ENCODE measurements at regions not wholly inside any gene's neighbourhood (a gene's known extent, or its start where the extent isn't known, plus 50 kb on each side); places are given as distances from the start of the nearest gene placed in this dataset.

- in situ Hi-C loops (cut with MboI; ENCODE audit: low sequenced_read_pairs in 4 of 4) (no loop called here), intact Hi-C loops (cut with DNase I; ENCODE audit: low total_unique reads) (no loop called here)
- ATAC-seq (no peak), DNase-seq (no peak)
- no peak for TF ChIP-seq POLR2A (IDR thresholded peaks at IDR 0.05)
- TF ChIP-seq CTCF (IDR thresholded peaks at IDR 0.05 in 4 of 5, conservative IDR thresholded peaks at IDR 0.05 in 1 of 5): no peak
- no peaks in the 10 kb centered on the region for H3K9me3 ChIP-seq
- H3K4me3 ChIP-seq: no peak overlapping the region
- H3K27ac ChIP-seq: no peak overlapping the region
- H3K36me3 ChIP-seq: no peaks in the 10 kb centered on the region
- no peaks in the 10 kb centered on the region for H3K27me3 ChIP-seq
- H3K4me1 ChIP-seq: peaks cover 0 to 12% of the 10 kb centered on the region in 2 donors
Measured at GRCh38 chr2:187918996-187919821, 365.0 kb upstream of the TFPI start.

- Histone ChIP-seq H3K27me3 (no peaks in the 10 kb centered on the region), H3K4me3 (no peak overlapping the region), H3K4me1 (peaks cover 0 to 12% of the 10 kb centered on the region in 2 donors), H3K27ac (no peak overlapping the region), H3K9me3 (no peaks in the 10 kb centered on the region), H3K36me3 (no peaks in the 10 kb centered on the region)
- intact Hi-C loops (cut with DNase I; ENCODE audit: low total_unique reads) (no loop called here), in situ Hi-C loops (cut with MboI; ENCODE audit: low sequenced_read_pairs in 4 of 4) (no loop called here)
- DNase-seq: no peak
- no peak for ATAC-seq
- TF ChIP-seq POLR2A (IDR thresholded peaks at IDR 0.05): no peak
- no peak for TF ChIP-seq CTCF (IDR thresholded peaks at IDR 0.05 in 4 of 5, conservative IDR thresholded peaks at IDR 0.05 in 1 of 5)
Measured at GRCh38 chr2:187920511-187920910, 366.3 kb upstream of the TFPI start.

GRCh38 chr2:187922846-187923245 lies 368.6 kb upstream of the TFPI start:
- peak; percentile 36 to 68 for ATAC-seq
- Histone ChIP-seq H3K36me3 (no peaks in the 10 kb centered on the region), H3K4me1 (peaks cover 0 to 12% of the 10 kb centered on the region in 2 donors), H3K27me3 (no peaks in the 10 kb centered on the region), H3K9me3 (no peaks in the 10 kb centered on the region), H3K27ac (peak overlapping the region in 2 of 4 donors; percentile 44 to 54), H3K4me3 (peak overlapping the region in 1 of 4 donors; percentile 10)
- in situ Hi-C loops (cut with MboI; ENCODE audit: low sequenced_read_pairs in 4 of 4): no loop called here
- TF ChIP-seq POLR2A (IDR thresholded peaks at IDR 0.05): no peak
- no peak for TF ChIP-seq CTCF (IDR thresholded peaks at IDR 0.05 in 4 of 5, conservative IDR thresholded peaks at IDR 0.05 in 1 of 5)
- intact Hi-C loops (cut with DNase I; ENCODE audit: low total_unique reads): no loop called here
- no peak for DNase-seq

- no peak overlapping the region for H3K4me3 ChIP-seq
- no peak for DNase-seq
- no peak for TF ChIP-seq POLR2A (IDR thresholded peaks at IDR 0.05)
- no peak for TF ChIP-seq CTCF (IDR thresholded peaks at IDR 0.05 in 4 of 5, conservative IDR thresholded peaks at IDR 0.05 in 1 of 5)
- intact Hi-C loops (cut with DNase I; ENCODE audit: low total_unique reads): no loop called here
- no peaks in the 10 kb centered on the region for H3K27me3 ChIP-seq
- peak overlapping the region in 1 of 4 donors; percentile 28 for H3K27ac ChIP-seq
- H3K4me1 ChIP-seq: peaks cover 0 to 12% of the 10 kb centered on the region in 2 donors
- H3K36me3 ChIP-seq: no peaks in the 10 kb centered on the region
- H3K9me3 ChIP-seq: no peaks in the 10 kb centered on the region
- in situ Hi-C loops (cut with MboI; ENCODE audit: low sequenced_read_pairs in 4 of 4): no loop called here
- no peak for ATAC-seq
Measured at GRCh38 chr2:187924293-187924692, 367.4 kb upstream of the GULP1 start.

Data from gastrocnemius medialis (tissue), 4 donors.